ENCODE measurements at regions not wholly inside any gene's neighbourhood (a gene's known extent, or its start where the extent isn't known, plus 50 kb on each side); places are given as distances from the start of the nearest gene placed in this dataset.

GRCh38 chr6:159099961-159100360 lies 55.2 kb upstream of the TAGAP start:
- TF ChIP-seq CTCF (IDR thresholded peaks at IDR 0.05) = no peak
- no peak for TF ChIP-seq POLR2A (IDR thresholded peaks at IDR 0.05)

Measured in esophagus squamous epithelium (tissue), 4 donors.